Neural progenitor cell (in vitro differentiated cells): ENCODE measurements at regions not wholly inside any gene's neighbourhood (a gene's known extent, or its start where the extent isn't known, plus 50 kb on each side); places are given as distances from the start of the nearest gene placed in this dataset.

Source experiments
- EZH2phosphoT487 ChIP-seq: fragments of 200-600 bp; sonication (generic); IDR thresholded peaks from 2 replicates; pipeline ENCODE4 v1.6.1; 2017; ENCODE audit warnings: antibody characterized with exemption
- TF ChIP-seq, protein P1 (sequence below): fragments of 200-600 bp; sonication (generic); IDR thresholded peaks from 2 replicates; pipeline ENCODE4 v1.5.1; 2017; ENCODE audit warnings: antibody characterized with exemption, mild to moderate bottlenecking

DNA sequence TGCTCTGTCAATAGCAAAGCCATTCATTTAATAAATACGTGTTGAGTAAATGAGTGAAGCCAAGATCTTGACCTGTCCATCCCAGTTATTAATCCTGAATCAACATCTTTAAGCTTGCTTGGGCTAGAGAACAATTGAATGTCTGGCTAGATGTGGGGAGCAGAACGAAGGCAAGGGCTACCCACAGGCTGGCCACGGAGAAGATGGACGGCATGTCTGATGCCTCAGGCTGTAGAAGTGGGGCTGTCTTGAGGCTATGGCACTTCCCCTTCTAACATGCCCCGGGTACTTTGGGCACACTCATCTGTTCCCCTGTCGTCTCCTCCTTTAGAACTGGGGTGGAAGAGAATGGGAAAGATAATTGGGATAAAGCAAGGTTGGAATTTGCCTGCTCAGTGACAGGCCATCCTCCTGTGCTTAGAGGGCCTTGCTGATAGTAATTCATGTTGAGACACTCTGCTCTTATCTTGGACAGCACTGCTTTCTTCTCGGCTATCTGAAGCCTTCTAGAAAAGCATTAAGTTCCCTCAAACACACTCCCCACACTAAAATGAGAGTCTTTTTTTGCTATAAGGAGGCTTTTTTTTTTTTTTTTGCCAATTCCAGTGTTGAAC, 225.7 kb downstream of the MREG start:
- TF ChIP-seq, protein P1, sequence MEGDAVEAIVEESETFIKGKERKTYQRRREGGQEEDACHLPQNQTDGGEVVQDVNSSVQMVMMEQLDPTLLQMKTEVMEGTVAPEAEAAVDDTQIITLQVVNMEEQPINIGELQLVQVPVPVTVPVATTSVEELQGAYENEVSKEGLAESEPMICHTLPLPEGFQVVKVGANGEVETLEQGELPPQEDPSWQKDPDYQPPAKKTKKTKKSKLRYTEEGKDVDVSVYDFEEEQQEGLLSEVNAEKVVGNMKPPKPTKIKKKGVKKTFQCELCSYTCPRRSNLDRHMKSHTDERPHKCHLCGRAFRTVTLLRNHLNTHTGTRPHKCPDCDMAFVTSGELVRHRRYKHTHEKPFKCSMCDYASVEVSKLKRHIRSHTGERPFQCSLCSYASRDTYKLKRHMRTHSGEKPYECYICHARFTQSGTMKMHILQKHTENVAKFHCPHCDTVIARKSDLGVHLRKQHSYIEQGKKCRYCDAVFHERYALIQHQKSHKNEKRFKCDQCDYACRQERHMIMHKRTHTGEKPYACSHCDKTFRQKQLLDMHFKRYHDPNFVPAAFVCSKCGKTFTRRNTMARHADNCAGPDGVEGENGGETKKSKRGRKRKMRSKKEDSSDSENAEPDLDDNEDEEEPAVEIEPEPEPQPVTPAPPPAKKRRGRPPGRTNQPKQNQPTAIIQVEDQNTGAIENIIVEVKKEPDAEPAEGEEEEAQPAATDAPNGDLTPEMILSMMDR: no peak
- no peak for TF ChIP-seq EZH2phosphoT487
